ENCODE measurements at regions not wholly inside any gene's neighbourhood (a gene's known extent, or its start where the extent isn't known, plus 50 kb on each side); places are given as distances from the start of the nearest gene placed in this dataset.

GRCh38 chr6:132070356-132070755, 119.2 kb upstream of the CCN2 start:
- Mint-ChIP-seq H3K27ac (ENCODE audit: unreplicated experiment) (peak overlapping the region; percentile 69), H3K9me3 (peaks cover 7% of the 10 kb centered on the region)

GRCh38 chr6:132068766-132069165, 117.6 kb upstream of the CCN2 start:
- Mint-ChIP-seq H3K27me3 (ENCODE audit: low read depth) (no peaks in the 10 kb centered on the region), H3K4me1 (peaks cover 30% of the 10 kb centered on the region), H3K27ac (ENCODE audit: unreplicated experiment) (no peak overlapping the region), H3K9me3 (peaks cover 7% of the 10 kb centered on the region), H3K4me3 (no peak overlapping the region), H3K36me3 (ENCODE audit: low read depth) (no peaks in the 10 kb centered on the region)
- DNase-seq (ENCODE audit: low read depth, low spot score), result no peak
- no peak for TF ChIP-seq CTCF (conservative IDR thresholded peaks at IDR 0.05)

More at GRCh38 chr6:132070356-132070755, 119.2 kb upstream of the CCN2 start:
- Mint-ChIP-seq H3K36me3 (ENCODE audit: low read depth) (no peaks in the 10 kb centered on the region), H3K27me3 (ENCODE audit: low read depth) (no peaks in the 10 kb centered on the region), H3K4me1 (peaks cover 24% of the 10 kb centered on the region), H3K4me3 (no peak overlapping the region)
- no peak for DNase-seq (ENCODE audit: low read depth, low spot score)
- no peak for TF ChIP-seq CTCF (conservative IDR thresholded peaks at IDR 0.05)

- H3K4me1 Mint-ChIP-seq, result peaks cover 45% of the 10 kb centered on the region
- no peak overlapping the region for H3K27ac Mint-ChIP-seq (ENCODE audit: unreplicated experiment)
- no peaks in the 10 kb centered on the region for H3K36me3 Mint-ChIP-seq (ENCODE audit: low read depth)
- H3K4me3 Mint-ChIP-seq, result no peak overlapping the region
- peaks cover 7% of the 10 kb centered on the region for H3K9me3 Mint-ChIP-seq
- H3K27me3 Mint-ChIP-seq (ENCODE audit: low read depth), result no peaks in the 10 kb centered on the region
- no peak for DNase-seq (ENCODE audit: low read depth, low spot score)
- TF ChIP-seq CTCF (conservative IDR thresholded peaks at IDR 0.05), result no peak
Measured at GRCh38 chr6:132067286-132067685, 116.1 kb upstream of the CCN2 start.

- Mint-ChIP-seq H3K27ac (ENCODE audit: unreplicated experiment) (no peak overlapping the region), H3K27me3 (ENCODE audit: low read depth) (no peaks in the 10 kb centered on the region), H3K4me3 (no peak overlapping the region), H3K9me3 (peaks cover 7% of the 10 kb centered on the region), H3K36me3 (ENCODE audit: low read depth) (no peaks in the 10 kb centered on the region), H3K4me1 (peaks cover 50% of the 10 kb centered on the region)
- no peak for DNase-seq (ENCODE audit: low read depth, low spot score)
- TF ChIP-seq CTCF (conservative IDR thresholded peaks at IDR 0.05), result no peak
Measured at GRCh38 chr6:132065556-132065955, 114.4 kb upstream of the CCN2 start.

GRCh38 chr6:132063738-132064137, 112.6 kb upstream of the CCN2 start:
- no peaks in the 10 kb centered on the region for H3K27me3 Mint-ChIP-seq (ENCODE audit: low read depth)
- H3K4me1 Mint-ChIP-seq, result peaks cover 47% of the 10 kb centered on the region
- peaks cover 3% of the 10 kb centered on the region for H3K9me3 Mint-ChIP-seq

More at GRCh38 chr6:132063738-132064137, 112.6 kb upstream of the CCN2 start:
- Mint-ChIP-seq H3K36me3 (ENCODE audit: low read depth) (no peaks in the 10 kb centered on the region), H3K27ac (ENCODE audit: unreplicated experiment) (peak overlapping the region; percentile 37), H3K4me3 (peak overlapping the region; percentile 1)
- TF ChIP-seq CTCF (conservative IDR thresholded peaks at IDR 0.05), result no peak
- DNase-seq (ENCODE audit: low read depth, low spot score), result no peak

All from neural crest cell (in vitro differentiated cells).